SU-DHL-6 (cell line): ENCODE measurements at regions not wholly inside any gene's neighbourhood (a gene's known extent, or its start where the extent isn't known, plus 50 kb on each side); places are given as distances from the start of the nearest gene placed in this dataset.

Source experiments
- H2AFZ ChIP-seq: fragments of 200-600 bp; sonication (generic); 2 replicates; pipeline ENCODE4 v1.6.1; 2014; ENCODE audit warnings: low read depth, mild to moderate bottlenecking, moderate library complexity, mixed read lengths, antibody characterized with exemption, low read length; ENCODE audit not compliant: severe bottlenecking
- H3F3A ChIP-seq: fragments of 200-600 bp; shearing (Covaris generic); 2 replicates; pipeline ENCODE4 v1.6.0; 2016; ENCODE audit warnings: antibody characterized with exemption, mild to moderate bottlenecking; ENCODE audit not compliant: insufficient read depth
- H3K27ac ChIP-seq: fragments of 200-600 bp; sonication (generic); 2 replicates; pipeline ENCODE4 v1.5.1; 2016; ENCODE audit warnings: low read depth, mild to moderate bottlenecking, low read length, moderate library complexity, mixed read lengths
- H3K27me3 ChIP-seq: fragments of 200-600 bp; sonication (generic), shearing (Covaris generic); 2 replicates; pipeline ENCODE4 v1.6.0; 2014; ENCODE audit warnings: mild to moderate bottlenecking, low read length
- H3K36me3 ChIP-seq: fragments of 200-600 bp; sonication (generic); 2 replicates; pipeline ENCODE4 v1.6.1; 2014; ENCODE audit warnings: mild to moderate bottlenecking, low read length, mixed read lengths
- H3K4me2 ChIP-seq: fragments of 300-600, 200-600 bp; shearing (Covaris generic), sonication (generic); 2 replicates; pipeline ENCODE4 v1.6.0; 2014; ENCODE audit warnings: low read length, low read depth, mild to moderate bottlenecking; ENCODE audit not compliant: poor library complexity, severe bottlenecking
- H3K4me3 ChIP-seq: fragments of 200-600 bp; sonication (generic); 2 replicates; pipeline ENCODE4 v1.5.1; 2014; ENCODE audit warnings: antibody characterized with exemption, low read length, mild to moderate bottlenecking, mixed read lengths; ENCODE audit not compliant: insufficient read depth, poor library complexity, severe bottlenecking
- H3K79me2 ChIP-seq: fragments of 200-600 bp; sonication (generic); 2 replicates; pipeline ENCODE4 v1.6.1; 2014; ENCODE audit warnings: mild to moderate bottlenecking, low read length, moderate library complexity; ENCODE audit not compliant: insufficient read depth
- H3K9ac ChIP-seq: fragments of 200-600 bp; sonication (generic); 2 replicates; pipeline ENCODE4 v1.7.0; 2014; ENCODE audit warnings: mild to moderate bottlenecking, low read length
- H3K9me2 ChIP-seq: fragments of 200-600 bp; sonication (generic); replicated peaks from 2 replicates; pipeline ENCODE4 v1.6.1; 2014; ENCODE audit warnings: low read length; ENCODE audit not compliant: insufficient read depth
- H3K9me3 ChIP-seq: fragments of 200-600 bp; sonication (generic); 2 replicates; pipeline ENCODE4 v1.6.1; 2014; ENCODE audit warnings: low read length, mixed read lengths; ENCODE audit not compliant: insufficient read depth
- H4K20me1 ChIP-seq: fragments of 200-600 bp; sonication (generic); 2 replicates; pipeline ENCODE4 v1.6.1; 2014; ENCODE audit warnings: low read depth, mild to moderate bottlenecking, antibody characterized with exemption, low read length, moderate library complexity, mixed read lengths
- EZH2phosphoT487 ChIP-seq: fragments of 200-600 bp; sonication (generic), shearing (Covaris generic); conservative IDR thresholded peaks from 2 replicates; pipeline ENCODE4 v1.6.1; 2018; ENCODE audit warnings: mild to moderate bottlenecking, antibody characterized with exemption, low read length, moderate library complexity, mixed read lengths
- TF ChIP-seq, protein P1 (sequence below): fragments of 200-600 bp; sonication (generic); IDR thresholded peaks from one replicate; pipeline ENCODE4 v1.5.1; 2017; ENCODE audit warnings: antibody characterized with exemption, mild to moderate bottlenecking, low read length, moderate library complexity; ENCODE audit not compliant: insufficient read depth, poor library complexity, severe bottlenecking

- H3K9me3 ChIP-seq, result no peaks in the 10 kb centered on the region
- no peaks in the 10 kb centered on the region for H4K20me1 ChIP-seq
- no peak overlapping the region for H3K4me2 ChIP-seq
- H3K79me2 ChIP-seq, result no peaks in the 10 kb centered on the region
- no peak overlapping the region for H2AFZ ChIP-seq
- H3K9ac ChIP-seq, result no peak overlapping the region
- H3K27ac ChIP-seq, result no peak overlapping the region
- no peaks in the 10 kb centered on the region for H3K9me2 ChIP-seq
- no peak overlapping the region for H3K4me3 ChIP-seq
- no peaks in the 10 kb centered on the region for H3K36me3 ChIP-seq
- H3K27me3 ChIP-seq, result no peaks in the 10 kb centered on the region
- TF ChIP-seq, protein P1, sequence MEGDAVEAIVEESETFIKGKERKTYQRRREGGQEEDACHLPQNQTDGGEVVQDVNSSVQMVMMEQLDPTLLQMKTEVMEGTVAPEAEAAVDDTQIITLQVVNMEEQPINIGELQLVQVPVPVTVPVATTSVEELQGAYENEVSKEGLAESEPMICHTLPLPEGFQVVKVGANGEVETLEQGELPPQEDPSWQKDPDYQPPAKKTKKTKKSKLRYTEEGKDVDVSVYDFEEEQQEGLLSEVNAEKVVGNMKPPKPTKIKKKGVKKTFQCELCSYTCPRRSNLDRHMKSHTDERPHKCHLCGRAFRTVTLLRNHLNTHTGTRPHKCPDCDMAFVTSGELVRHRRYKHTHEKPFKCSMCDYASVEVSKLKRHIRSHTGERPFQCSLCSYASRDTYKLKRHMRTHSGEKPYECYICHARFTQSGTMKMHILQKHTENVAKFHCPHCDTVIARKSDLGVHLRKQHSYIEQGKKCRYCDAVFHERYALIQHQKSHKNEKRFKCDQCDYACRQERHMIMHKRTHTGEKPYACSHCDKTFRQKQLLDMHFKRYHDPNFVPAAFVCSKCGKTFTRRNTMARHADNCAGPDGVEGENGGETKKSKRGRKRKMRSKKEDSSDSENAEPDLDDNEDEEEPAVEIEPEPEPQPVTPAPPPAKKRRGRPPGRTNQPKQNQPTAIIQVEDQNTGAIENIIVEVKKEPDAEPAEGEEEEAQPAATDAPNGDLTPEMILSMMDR, result no peak
- TF ChIP-seq EZH2phosphoT487, result no peak
- H3F3A ChIP-seq, result no peaks in the 10 kb centered on the region
Measured at GRCh38 chr4:62814510-62815047, 1594.7 kb downstream of the TECRL start.

- Histone ChIP-seq H3K27me3 (no peaks in the 10 kb centered on the region), H4K20me1 (no peaks in the 10 kb centered on the region), H2AFZ (no peak overlapping the region), H3K9me2 (no peaks in the 10 kb centered on the region), H3K9me3 (no peaks in the 10 kb centered on the region), H3K36me3 (no peaks in the 10 kb centered on the region), H3F3A (no peaks in the 10 kb centered on the region), H3K4me3 (no peak overlapping the region), H3K79me2 (no peaks in the 10 kb centered on the region), H3K27ac (no peak overlapping the region), H3K4me2 (no peak overlapping the region), H3K9ac (no peak overlapping the region)
- no peak for TF ChIP-seq EZH2phosphoT487
- TF ChIP-seq, protein P1, result no peak
Measured at GRCh38 chr4:62806816-62807215, 1602.4 kb downstream of the TECRL start.

DNA sequence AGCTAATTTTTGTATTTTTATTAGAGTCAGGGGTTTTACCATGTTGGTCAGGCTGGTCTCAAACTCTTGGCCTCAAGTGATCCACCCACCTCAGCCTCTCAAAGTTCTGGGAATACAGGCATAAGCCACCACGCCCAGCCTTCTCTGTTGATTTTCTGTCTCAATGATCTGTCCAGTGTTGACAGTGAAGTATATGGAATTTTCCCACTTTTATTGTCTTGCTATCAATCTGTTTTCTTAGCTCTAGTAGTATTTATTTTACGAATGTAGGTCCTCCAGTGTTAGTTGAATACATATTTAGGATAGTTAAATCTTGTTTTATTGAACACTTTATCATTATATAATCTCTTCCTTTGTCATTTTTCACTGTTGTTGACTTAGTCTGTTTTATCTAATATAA, 1603.9 kb downstream of the ADGRL3 start:
- Histone ChIP-seq H3K9ac (no peak overlapping the region), H3K4me2 (no peak overlapping the region), H3K9me3 (no peaks in the 10 kb centered on the region), H3F3A (no peaks in the 10 kb centered on the region), H4K20me1 (no peaks in the 10 kb centered on the region), H3K79me2 (no peaks in the 10 kb centered on the region), H3K36me3 (no peaks in the 10 kb centered on the region), H3K4me3 (no peak overlapping the region), H3K27me3 (no peaks in the 10 kb centered on the region), H2AFZ (no peak overlapping the region), H3K9me2 (no peaks in the 10 kb centered on the region), H3K27ac (no peak overlapping the region)
- TF ChIP-seq EZH2phosphoT487, result no peak
- TF ChIP-seq, protein P1, result no peak

GRCh38 chr4:62797221-62797620, 1597.1 kb downstream of the ADGRL3 start:
- TF ChIP-seq EZH2phosphoT487, result no peak
- TF ChIP-seq, protein P1, result no peak
- Histone ChIP-seq H3K4me3 (no peak overlapping the region), H3K27me3 (no peaks in the 10 kb centered on the region), H3K9me3 (no peaks in the 10 kb centered on the region), H4K20me1 (no peaks in the 10 kb centered on the region), H3F3A (no peaks in the 10 kb centered on the region), H3K4me2 (no peak overlapping the region), H3K9ac (no peak overlapping the region), H3K36me3 (no peaks in the 10 kb centered on the region), H3K9me2 (no peaks in the 10 kb centered on the region), H3K27ac (no peak overlapping the region), H3K79me2 (no peaks in the 10 kb centered on the region), H2AFZ (no peak overlapping the region)
